A673 (cell line): ENCODE measurements at regions not wholly inside any gene's neighbourhood (a gene's known extent, or its start where the extent isn't known, plus 50 kb on each side); places are given as distances from the start of the nearest gene placed in this dataset.

ENCODE experiments used
- BruUV-seq: library from RNA; stranded (reverse); fragments of 400-500 nt; replicated peaks from 2 replicates; lab custom pipeline; 2021; lab: Mats Ljungman, UMichigan
- CTCF ChIA-PET: fragments of 300-600 bp; sonication (Branson Sonifier 250); formaldehyde crosslinking; loops from one replicate; lab custom pipeline; 2022; ENCODE audit warnings: antibody characterized with exemption; lab: Charles Lee
- POLR2A ChIA-PET: fragments of 300-600 bp; sonication (Branson Sonifier 250); formaldehyde crosslinking; loops from one replicate; lab custom pipeline; 2022; ENCODE audit warnings: antibody characterized with exemption; ENCODE audit not compliant: low non-redundant PET; lab: Charles Lee
- DNase-seq: peaks from one replicate; pipeline ENCODE4 v3.0.0-alpha.2; 2015; ENCODE audit warnings: low spot score
- H3K27ac ChIP-seq: fragments of 200-600 bp; sonication (generic); 2 replicates; pipeline ENCODE4 v1.5.1; 2016; ENCODE audit warnings: mixed run types, low read depth, mild to moderate bottlenecking, mixed read lengths, antibody characterized with exemption, low read length; ENCODE audit not compliant: poor library complexity, severe bottlenecking
- H3K27me3 ChIP-seq: fragments of 200-600 bp; sonication (generic); replicated peaks from 2 replicates; pipeline ENCODE4 v1.6.1; 2017; ENCODE audit warnings: mixed run types, low read depth, mild to moderate bottlenecking, mixed read lengths, antibody characterized with exemption, low read length; ENCODE audit not compliant: insufficient read depth, poor library complexity
- H3K36me3 ChIP-seq: fragments of 200-600 bp; sonication (generic); 2 replicates; pipeline ENCODE4 v1.6.1; 2016; ENCODE audit warnings: mixed run types, mild to moderate bottlenecking, mixed read lengths, antibody characterized with exemption, low read length; ENCODE audit not compliant: insufficient read depth, poor library complexity, severe bottlenecking
- H3K4me1 ChIP-seq: fragments of 200-600 bp; sonication (generic); 2 replicates; pipeline ENCODE4 v1.6.1; 2017; ENCODE audit warnings: mixed run types, mild to moderate bottlenecking, mixed read lengths, antibody characterized with exemption, low read length; ENCODE audit not compliant: insufficient read depth, poor library complexity, severe bottlenecking
- H3K4me3 ChIP-seq: fragments of 200-600 bp; sonication (generic); 2 replicates; pipeline ENCODE4 v1.5.1; 2016; ENCODE audit warnings: low read depth, mixed run types, mild to moderate bottlenecking, mixed read lengths, low read length; ENCODE audit not compliant: poor library complexity, severe bottlenecking
- H3K9me3 ChIP-seq: fragments of 200-600 bp; sonication (generic); 2 replicates; pipeline ENCODE4 v1.6.1; 2016; ENCODE audit warnings: mixed run types, low read depth, mild to moderate bottlenecking, mixed read lengths, antibody characterized with exemption, low read length; ENCODE audit not compliant: poor library complexity, severe bottlenecking
- EZH2 ChIP-seq: fragments of 200-600 bp; sonication (generic); IDR thresholded peaks from 2 replicates; pipeline ENCODE4 v1.6.1; 2017; ENCODE audit warnings: borderline replicate concordance, low read depth, mild to moderate bottlenecking, mixed read lengths, antibody characterized with exemption, low read length; ENCODE audit not compliant: poor library complexity, severe bottlenecking
- intact Hi-C: fragments of 100-400 bp; cut with micrococcal nuclease; formaldehyde crosslinking; loops from one replicate; pipeline ENCODE4 v1.10.0; 2022; ENCODE audit not compliant: unreplicated experiment
- TF ChIP-seq, protein P1 (sequence below): fragments of 300-800, 200-600 bp; sonication (generic); conservative IDR thresholded peaks from 2 replicates; pipeline ENCODE4 v1.5.1; 2017; ENCODE audit warnings: low read depth, mild to moderate bottlenecking, antibody characterized with exemption, low read length, moderate library complexity, mixed read lengths

DNA sequence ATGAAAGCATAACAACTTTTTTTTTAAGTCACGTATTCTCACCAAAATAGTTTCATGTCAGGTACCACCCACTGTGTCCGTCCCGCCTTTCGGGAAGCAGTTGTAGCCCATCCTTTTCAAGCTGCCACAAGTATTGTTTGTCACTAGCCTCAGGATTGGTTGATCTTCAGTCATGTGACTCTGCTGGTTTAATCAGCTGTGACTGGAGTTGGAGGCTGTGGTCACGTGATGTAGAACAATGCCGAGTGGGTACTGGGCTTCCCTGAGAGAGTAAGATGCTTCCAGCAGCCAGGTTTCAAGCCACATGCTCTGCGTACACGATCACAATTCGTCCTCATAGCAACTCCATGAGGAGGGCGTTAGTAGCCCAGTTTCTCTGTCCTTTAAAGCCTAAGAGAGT, 83.0 kb upstream of the WSCD2 start:
- Histone ChIP-seq H3K36me3 (no peaks in the 10 kb centered on the region), H3K9me3 (no peaks in the 10 kb centered on the region), H3K27ac (no peak overlapping the region), H3K4me1 (no peaks in the 10 kb centered on the region), H3K4me3 (no peak overlapping the region), H3K27me3 (peaks cover 27% of the 10 kb centered on the region)
- no TSS peak for BruUV-seq
- intact Hi-C loops = no loop called here
- peak; percentile 5 for DNase-seq
- no peak for TF ChIP-seq EZH2
- TF ChIP-seq, protein P1, sequence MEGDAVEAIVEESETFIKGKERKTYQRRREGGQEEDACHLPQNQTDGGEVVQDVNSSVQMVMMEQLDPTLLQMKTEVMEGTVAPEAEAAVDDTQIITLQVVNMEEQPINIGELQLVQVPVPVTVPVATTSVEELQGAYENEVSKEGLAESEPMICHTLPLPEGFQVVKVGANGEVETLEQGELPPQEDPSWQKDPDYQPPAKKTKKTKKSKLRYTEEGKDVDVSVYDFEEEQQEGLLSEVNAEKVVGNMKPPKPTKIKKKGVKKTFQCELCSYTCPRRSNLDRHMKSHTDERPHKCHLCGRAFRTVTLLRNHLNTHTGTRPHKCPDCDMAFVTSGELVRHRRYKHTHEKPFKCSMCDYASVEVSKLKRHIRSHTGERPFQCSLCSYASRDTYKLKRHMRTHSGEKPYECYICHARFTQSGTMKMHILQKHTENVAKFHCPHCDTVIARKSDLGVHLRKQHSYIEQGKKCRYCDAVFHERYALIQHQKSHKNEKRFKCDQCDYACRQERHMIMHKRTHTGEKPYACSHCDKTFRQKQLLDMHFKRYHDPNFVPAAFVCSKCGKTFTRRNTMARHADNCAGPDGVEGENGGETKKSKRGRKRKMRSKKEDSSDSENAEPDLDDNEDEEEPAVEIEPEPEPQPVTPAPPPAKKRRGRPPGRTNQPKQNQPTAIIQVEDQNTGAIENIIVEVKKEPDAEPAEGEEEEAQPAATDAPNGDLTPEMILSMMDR = no peak
- POLR2A ChIA-PET = no interaction called here
- CTCF ChIA-PET = no interaction called here

DNA sequence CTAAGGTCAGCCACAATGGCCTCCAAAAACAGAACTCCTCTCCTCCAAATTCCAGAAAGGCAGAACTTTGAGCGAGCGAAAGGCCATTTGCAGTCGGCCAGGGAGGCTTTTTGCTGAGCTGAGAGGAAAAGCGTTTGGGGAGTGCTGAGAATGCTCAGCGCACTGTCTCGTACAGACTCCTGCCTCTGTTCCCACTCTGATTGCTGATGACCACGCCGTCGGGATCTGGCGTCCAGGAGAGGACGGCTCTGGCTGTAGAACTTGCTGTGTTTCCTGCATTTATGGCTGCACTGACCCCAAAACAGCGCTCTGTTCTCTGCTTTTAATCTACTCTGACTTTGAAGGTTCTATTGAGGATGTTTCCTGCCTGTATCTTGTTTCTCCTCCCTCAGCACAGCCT, 82.4 kb upstream of the WSCD2 start:
- Histone ChIP-seq H3K4me3 (no peak overlapping the region), H3K4me1 (no peaks in the 10 kb centered on the region), H3K27ac (no peak overlapping the region), H3K9me3 (no peaks in the 10 kb centered on the region), H3K36me3 (no peaks in the 10 kb centered on the region), H3K27me3 (peaks cover 24% of the 10 kb centered on the region)
- TF ChIP-seq, protein P1 = no peak
- no peak for TF ChIP-seq EZH2
- CTCF ChIA-PET = no interaction called here
- intact Hi-C loops = no loop called here
- POLR2A ChIA-PET = no interaction called here
- no peak for DNase-seq
- BruUV-seq = no TSS peak

DNA sequence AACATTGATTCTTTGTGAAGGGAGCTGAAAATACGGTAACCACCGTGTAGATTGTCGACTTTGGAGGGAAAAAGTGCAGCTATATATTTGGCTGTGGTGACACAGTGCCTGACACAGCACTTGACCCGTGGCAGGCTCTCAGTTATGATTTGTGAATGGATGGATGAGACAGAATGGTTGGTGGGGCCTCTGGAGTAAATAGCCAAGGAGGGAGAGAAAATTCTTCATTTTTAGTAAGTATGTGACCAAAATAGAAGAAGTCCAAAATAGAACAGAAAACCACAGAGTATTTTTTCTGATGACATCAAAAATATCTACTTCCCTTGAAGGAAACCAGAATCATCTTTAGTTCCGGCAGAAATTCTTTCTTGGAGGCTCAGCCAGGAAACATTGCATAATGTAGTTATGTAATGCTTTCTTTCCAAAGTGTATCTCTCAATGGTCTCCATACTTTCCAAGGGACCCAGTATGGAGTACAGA, 82.0 kb upstream of the WSCD2 start:
- DNase-seq = peak; percentile 19
- no peak overlapping the region for H3K27ac ChIP-seq
- POLR2A ChIA-PET = no interaction called here
- peaks cover 23% of the 10 kb centered on the region for H3K27me3 ChIP-seq
- BruUV-seq = no TSS peak
- H3K4me3 ChIP-seq = no peak overlapping the region
- CTCF ChIA-PET = no interaction called here
- H3K9me3 ChIP-seq = no peaks in the 10 kb centered on the region
- H3K4me1 ChIP-seq = no peaks in the 10 kb centered on the region
- H3K36me3 ChIP-seq = no peaks in the 10 kb centered on the region
- intact Hi-C loops = no loop called here
- TF ChIP-seq, protein P1 = no peak
- TF ChIP-seq EZH2 = no peak
